H1 (cell line): ENCODE measurements at regions not wholly inside any gene's neighbourhood (a gene's known extent, or its start where the extent isn't known, plus 50 kb on each side); places are given as distances from the start of the nearest gene placed in this dataset.

Experiments
- CTCF ChIA-PET: fragments of 300-600 bp; sonication (Branson Sonifier 250); formaldehyde crosslinking; loops from one replicate; lab custom pipeline; 2021; ENCODE audit not compliant: partially characterized antibody; lab: Charles Lee
- POLR2A ChIA-PET: fragments of 300-600 bp; sonication (Branson Sonifier 250); formaldehyde crosslinking; loops from one replicate; lab custom pipeline; 2021; ENCODE audit warnings: inconsistent platforms; ENCODE audit not compliant: partially characterized antibody; lab: Charles Lee
- DNase-seq, 2 experiments: peaks; one replicate each; pipeline versions ENCODE4 v3.0.0 to v3.0.0-alpha.2; 2010 to 2022; ENCODE audit warnings: low spot score in 2 of 2, low read depth in 1 of 2, mixed read lengths in 1 of 2
- FAIRE-seq: peaks from 2 replicates; lab custom pipeline; 2011; peaks lifted over from hg19 to GRCh38; lab: Jason Lieb, UNC
- H2AFZ ChIP-seq: 2 replicates; pipeline ENCODE4 v1.8.1; 2012; ENCODE audit warnings: low read length, inconsistent platforms
- H2AK5ac ChIP-seq: 2 replicates; pipeline ENCODE4 v1.6.1; 2013; ENCODE audit warnings: low read depth, low read length
- H2BK120ac ChIP-seq: replicated peaks from 2 replicates; pipeline ENCODE3; 2013; ENCODE audit warnings: low read depth, low read length, inconsistent platforms
- H2BK12ac ChIP-seq: 2 replicates; pipeline ENCODE4 v1.6.1; 2013; ENCODE audit warnings: low read depth, low read length
- H2BK15ac ChIP-seq: 2 replicates; pipeline ENCODE4 v1.6.1; 2013; ENCODE audit warnings: low read length
- H2BK20ac ChIP-seq: 2 replicates; pipeline ENCODE4 v1.6.1; 2013; ENCODE audit warnings: low read length
- H2BK5ac ChIP-seq: 2 replicates; pipeline ENCODE4 v1.6.1; 2013; ENCODE audit warnings: low read depth, low read length
- H3K14ac ChIP-seq: 2 replicates; pipeline ENCODE4 v1.6.1; 2013; ENCODE audit warnings: inconsistent platforms; ENCODE audit not compliant: insufficient read length
- H3K18ac ChIP-seq: 2 replicates; pipeline ENCODE4 v1.6.1; 2013; ENCODE audit warnings: low read length; ENCODE audit errors: extremely low read depth
- H3K23ac ChIP-seq: 2 replicates; pipeline ENCODE4 v1.6.1; 2013; ENCODE audit warnings: inconsistent platforms; ENCODE audit not compliant: insufficient read length
- H3K23me2 ChIP-seq: 2 replicates; pipeline ENCODE4 v1.6.1; 2013; ENCODE audit warnings: low read depth, low read length
- H3K27ac ChIP-seq: 2 replicates; pipeline ENCODE4 v1.6.1; 2011; ENCODE audit warnings: low read depth, low read length, inconsistent platforms
- H3K27me3 ChIP-seq, 4 experiments: replicated peaks in 1 of 4; 1 replicate in 1 of 4; 2 replicates in 3 of 4; pipeline versions ENCODE4 v1.6.1 to v1.8.1; 2011 to 2013; ENCODE audit warnings: low read length in 3 of 4, mild to moderate bottlenecking in 3 of 4, inconsistent platforms in 2 of 4, mixed read lengths in 2 of 4, moderate library complexity in 1 of 4; ENCODE audit not compliant: control insufficient read depth in 3 of 4, insufficient read depth in 3 of 4; ENCODE audit errors: extremely low read depth in 1 of 4
- H3K36me3 ChIP-seq, 4 experiments: 2 replicates each; pipeline versions ENCODE4 v1.6.1 to v1.8.1; 2011 to 2013; ENCODE audit warnings: mild to moderate bottlenecking in 4 of 4, low read length in 3 of 4, moderate library complexity in 2 of 4, control low read depth in 1 of 4, inconsistent platforms in 1 of 4; ENCODE audit not compliant: insufficient read depth in 4 of 4, control insufficient read depth in 2 of 4
- H3K4ac ChIP-seq: replicated peaks from 2 replicates; pipeline ENCODE3; 2013; ENCODE audit warnings: low read length, low read depth, mixed read lengths, inconsistent platforms; ENCODE audit not compliant: insufficient read length
- H3K4me1 ChIP-seq, 4 experiments: replicated peaks in 1 of 4; 1 replicate in 1 of 4; 2 replicates in 3 of 4; pipeline versions ENCODE4 v1.6.1 to v1.8.1; 2011 to 2013; ENCODE audit warnings: low read length in 3 of 4, inconsistent platforms in 2 of 4, mixed read lengths in 1 of 4; ENCODE audit not compliant: insufficient read depth in 4 of 4, control insufficient read depth in 3 of 4
- H3K4me2 ChIP-seq, 2 experiments: 2 replicates each; pipeline versions ENCODE4 v1.6.1 to v1.8.1; 2011 to 2013; ENCODE audit warnings: low read depth in 2 of 2, low read length in 2 of 2, control low read depth in 1 of 2, inconsistent platforms in 1 of 2, mild to moderate bottlenecking in 1 of 2; ENCODE audit not compliant: insufficient read depth in 1 of 2
- H3K4me3 ChIP-seq, 4 experiments: fragments of 200-600, 300-600 bp in 1 of 4; sonication (generic), shearing (Covaris generic), sonication (Bioruptor Twin) in 1 of 4; 2 replicates each; pipeline versions ENCODE4 v1.5.1 to v1.8.1; 2011 to 2016; ENCODE audit warnings: low read length in 4 of 4, low read depth in 3 of 4, control low read depth in 2 of 4, inconsistent platforms in 2 of 4, mild to moderate bottlenecking in 2 of 4, mixed read lengths in 1 of 4, moderate library complexity in 1 of 4; ENCODE audit not compliant: insufficient read depth in 2 of 4; ENCODE audit errors: extremely low read depth in 1 of 4
- H3K56ac ChIP-seq: replicated peaks from 2 replicates; pipeline ENCODE3; 2013; ENCODE audit warnings: low read depth, mild to moderate bottlenecking, mixed read lengths, low read length, inconsistent platforms; ENCODE audit not compliant: insufficient read length
- H3K79me1 ChIP-seq: 2 replicates; pipeline ENCODE4 v1.6.1; 2013; ENCODE audit warnings: low read depth, low read length, control low read depth
- H3K79me2 ChIP-seq, 2 experiments: 2 replicates each; pipeline versions ENCODE4 v1.6.1 to v1.8.1; 2012 to 2013; ENCODE audit warnings: low read length in 2 of 2, mild to moderate bottlenecking in 2 of 2, inconsistent platforms in 1 of 2; ENCODE audit not compliant: insufficient read depth in 2 of 2, control insufficient read depth in 1 of 2
- H3K9ac ChIP-seq, 4 experiments: replicated peaks in 1 of 4; 1 replicate in 1 of 4; 2 replicates in 3 of 4; pipeline versions ENCODE4 v1.6.1 to v1.8.1; 2011 to 2013; ENCODE audit warnings: low read depth in 3 of 4, low read length in 3 of 4, control low read depth in 2 of 4, mild to moderate bottlenecking in 2 of 4, moderate library complexity in 2 of 4, inconsistent platforms in 1 of 4; ENCODE audit errors: extremely low read depth in 1 of 4
- H3K9me3 ChIP-seq, 2 experiments: 2 replicates each; pipeline versions ENCODE4 v1.6.1 to v1.8.1; 2012 to 2013; ENCODE audit warnings: mild to moderate bottlenecking in 2 of 2, moderate library complexity in 2 of 2, control low read depth in 1 of 2, inconsistent platforms in 1 of 2, low read depth in 1 of 2, low read length in 1 of 2, mixed read lengths in 1 of 2; ENCODE audit not compliant: insufficient read depth in 2 of 2
- H4K20me1 ChIP-seq, 2 experiments: replicated peaks in 1 of 2; 2 replicates each; pipeline versions ENCODE3 to v1.8.1; 2011 to 2013; ENCODE audit warnings: inconsistent platforms in 2 of 2, low read length in 2 of 2, mild to moderate bottlenecking in 1 of 2; ENCODE audit not compliant: insufficient read depth in 2 of 2, control insufficient read depth in 1 of 2
- H4K5ac ChIP-seq: 2 replicates; pipeline ENCODE4 v1.6.1; 2013; ENCODE audit warnings: low read length, low read depth, mixed read lengths, inconsistent platforms; ENCODE audit not compliant: insufficient read length
- H4K8ac ChIP-seq: 2 replicates; pipeline ENCODE4 v1.8.0; 2013; ENCODE audit warnings: mild to moderate bottlenecking, moderate library complexity, low read length, inconsistent platforms; ENCODE audit not compliant: insufficient read depth; ENCODE audit errors: extremely low read depth
- H4K91ac ChIP-seq: replicated peaks from 2 replicates; pipeline ENCODE3; 2013; ENCODE audit warnings: low read length, mixed read lengths, inconsistent platforms; ENCODE audit not compliant: insufficient read length
- ASH2L ChIP-seq: fragments of 200-600, 300-600 bp; sonication (generic); IDR thresholded peaks from one replicate; pipeline ENCODE4 v1.7.1; 2017; ENCODE audit warnings: low read length
- CBX5 ChIP-seq: fragments of 300-800, 300-1000 bp; sonication (generic); IDR thresholded peaks from 2 replicates; pipeline ENCODE4 v1.7.1; 2016; ENCODE audit warnings: antibody characterized with exemption, low read length, low read depth
- FOSL1 ChIP-seq: IDR thresholded peaks from 2 replicates; pipeline ENCODE4 v1.6.1; 2011; ENCODE audit warnings: mild to moderate bottlenecking, low read depth, low read length, moderate library complexity; ENCODE audit not compliant: insufficient read depth
- KDM1A ChIP-seq: fragments of 200-600, 300-600 bp; sonication (generic); IDR thresholded peaks from 2 replicates; pipeline ENCODE4 v1.7.1; 2016; ENCODE audit warnings: mild to moderate bottlenecking, low read length, borderline replicate concordance
- YY1 ChIP-seq: IDR thresholded peaks from 2 replicates; pipeline ENCODE4 v1.6.1; 2011; ENCODE audit warnings: low read depth, mild to moderate bottlenecking, low read length
- WGBS, 2 experiments: shearing (Covaris generic) in 1 of 2; methylation state at CpG; one replicate each; pipeline versions ENCODE4 v1.1.6 to v1.1.7; 2013 to 2015; ENCODE audit warnings: low lambda C conversion rate in 2 of 2, mixed read lengths in 2 of 2, inconsistent platforms in 1 of 2, low coverage in 1 of 2, missing lambda C conversion rate in 1 of 2; ENCODE audit not compliant: insufficient replicate concordance in 2 of 2, insufficient coverage in 1 of 2, insufficient read length in 1 of 2; ENCODE audit errors: extremely low coverage in 1 of 2, missing lambda C conversion rate in 1 of 2; 5-methylcytosine and 5-hydroxymethylcytosine counted together
- TF ChIP-seq, protein P1 (sequence below): IDR thresholded peaks from 2 replicates; pipeline ENCODE4 v1.6.1; 2011; ENCODE audit warnings: low read depth, mild to moderate bottlenecking, low read length; ENCODE audit not compliant: insufficient read depth

DNA sequence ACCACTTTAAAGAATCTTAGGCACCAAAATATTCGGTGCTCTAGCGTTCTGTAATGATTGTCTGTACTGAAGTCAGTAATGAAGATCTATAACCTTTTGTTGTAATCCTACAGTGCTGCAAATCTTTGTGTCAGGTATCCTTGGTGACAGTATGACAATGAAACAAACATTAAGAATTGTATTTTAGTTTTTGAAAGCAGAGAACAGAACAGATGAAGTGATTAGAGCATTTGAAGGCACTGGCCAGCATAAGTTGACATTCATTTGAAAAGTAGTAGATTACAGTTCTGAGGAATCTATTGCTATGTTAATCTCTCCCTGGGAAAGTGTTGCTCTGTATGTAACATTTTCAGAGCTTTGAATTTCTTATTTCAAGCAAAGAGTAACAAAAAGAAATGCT lies 451.2 kb downstream of the NUP35 start:
- H4K8ac ChIP-seq, result no peak overlapping the region
- H2BK120ac ChIP-seq, result no peak overlapping the region
- H3K27ac ChIP-seq, result no peak overlapping the region
- no peak overlapping the region for H3K9ac ChIP-seq
- no peak overlapping the region for H3K4me2 ChIP-seq
- H2BK15ac ChIP-seq, result no peak overlapping the region
- H3K4me3 ChIP-seq, result no peak overlapping the region
- H3K79me2 ChIP-seq, result no peaks in the 10 kb centered on the region
- FAIRE-seq, result no peak
- H4K91ac ChIP-seq, result no peak overlapping the region
- H2BK5ac ChIP-seq, result no peak overlapping the region
- DNase-seq, result no peak
- H3K27me3 ChIP-seq, result no peaks in the 10 kb centered on the region
- 87% methylated on average over 2 of the region's 2 CpGs; no CpG with 5 or more reads in 1 of the 2 experiments for WGBS, 2 experiments
- H3K4ac ChIP-seq, result no peak overlapping the region
- H2AFZ ChIP-seq, result no peak overlapping the region
- H2BK12ac ChIP-seq, result no peak overlapping the region
- no peak overlapping the region for H2BK20ac ChIP-seq
- H2AK5ac ChIP-seq, result no peak overlapping the region
- H3K23ac ChIP-seq, result no peak overlapping the region
- H3K36me3 ChIP-seq, result no peaks in the 10 kb centered on the region; a peak in 1 of 8 replicates
- H4K5ac ChIP-seq, result no peak overlapping the region
- peaks cover 11 to 14% of the 10 kb centered on the region in 2 experiments; a peak in 3 of 4 replicates for H3K9me3 ChIP-seq
- no peak overlapping the region for H3K14ac ChIP-seq
- no peak overlapping the region for H3K56ac ChIP-seq
- H3K4me1 ChIP-seq, result peaks cover 0 to 4% (median 2%) of the 10 kb centered on the region in 4 experiments; a peak in 1 of 7 replicates
- no peaks in the 10 kb centered on the region for H3K79me1 ChIP-seq
- H3K23me2 ChIP-seq, result no peaks in the 10 kb centered on the region
- H3K18ac ChIP-seq, result no peak overlapping the region
- POLR2A ChIA-PET, result no interaction called here
- H4K20me1 ChIP-seq, result no peaks in the 10 kb centered on the region
- CTCF ChIA-PET, result interaction anchor here (0.9 kb wide), 1 partner anchor 30 kb away, joined by 3 read pairs; no protein-coding TSS in a partner anchor
- TF ChIP-seq YY1 (no peak), FOSL1 (no peak), ASH2L (no peak), KDM1A (no peak), CBX5 (no peak)
- TF ChIP-seq, protein P1, sequence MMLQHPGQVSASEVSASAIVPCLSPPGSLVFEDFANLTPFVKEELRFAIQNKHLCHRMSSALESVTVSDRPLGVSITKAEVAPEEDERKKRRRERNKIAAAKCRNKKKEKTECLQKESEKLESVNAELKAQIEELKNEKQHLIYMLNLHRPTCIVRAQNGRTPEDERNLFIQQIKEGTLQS, result no peak
